ENCODE measurements at regions not wholly inside any gene's neighbourhood (a gene's known extent, or its start where the extent isn't known, plus 50 kb on each side); places are given as distances from the start of the nearest gene placed in this dataset.

DNA sequence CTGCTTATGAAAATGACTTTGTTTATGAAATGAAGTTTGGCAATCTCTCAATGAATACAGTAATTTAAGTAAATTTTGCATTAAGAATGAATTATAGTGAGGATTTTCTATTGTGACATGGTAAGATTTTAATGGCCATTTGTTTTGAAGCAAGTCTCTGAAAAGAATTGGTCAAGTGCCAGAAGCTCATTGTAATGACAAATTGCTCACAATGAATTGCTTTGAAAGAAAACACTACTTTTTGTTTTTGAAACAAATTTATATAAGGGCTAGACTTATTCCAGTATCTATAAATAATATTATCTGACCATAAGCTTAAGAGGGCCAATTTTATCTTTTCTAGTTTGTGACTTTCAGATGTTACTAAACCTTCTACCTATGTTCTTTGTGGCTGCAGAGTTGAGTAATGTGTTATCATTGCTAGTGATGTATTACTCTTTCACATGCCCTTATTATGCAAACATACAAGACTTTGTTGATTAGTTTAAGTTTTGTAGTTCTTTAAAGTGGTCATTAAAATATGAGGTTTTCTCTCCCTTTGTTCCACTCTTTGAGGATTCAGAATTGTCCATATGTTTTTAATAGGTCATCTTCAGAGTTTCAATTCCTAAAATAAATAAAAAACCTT is 93.0 kb upstream of the ZNF608 start:
- no peak for DNase-seq
- TF ChIP-seq POLR2A (IDR thresholded peaks at IDR 0.05): no peak
- no peak for TF ChIP-seq POLR2AphosphoS5 (IDR thresholded peaks at IDR 0.05)
- TF ChIP-seq EP300 (IDR thresholded peaks at IDR 0.05; ENCODE audit: low read depth): no peak
- no peak for TF ChIP-seq CTCF (IDR thresholded peaks at IDR 0.05)
- in situ Hi-C loops (cut with MboI; ENCODE audit: low pct_ligation_motif_present in 1 of 4, low pct_unique_long_range_greater_than_20kb in 1 of 4, low sequenced_read_pairs in 3 of 4): no loop called here
- intact Hi-C loops (cut with DNase I; ENCODE audit: low total_unique reads): loop anchor here (10.0 kb wide), 1 partner anchor 65 kb away; no protein-coding TSS in a partner anchor
- H3K9me3 ChIP-seq: no peaks in the 10 kb centered on the region
- H3K27ac ChIP-seq: no peak overlapping the region
- no peaks in the 10 kb centered on the region for H3K4me1 ChIP-seq
- no peaks in the 10 kb centered on the region for H3K36me3 ChIP-seq
- H3K4me3 ChIP-seq: no peak overlapping the region
- no peaks in the 10 kb centered on the region for H3K27me3 ChIP-seq

GRCh38 chr5:124841829-124842712 is 95.6 kb upstream of the ZNF608 start:
- Histone ChIP-seq H3K4me1 (no peaks in the 10 kb centered on the region), H3K4me3 (no peak overlapping the region), H3K27me3 (no peaks in the 10 kb centered on the region), H3K9me3 (no peaks in the 10 kb centered on the region), H3K36me3 (no peaks in the 10 kb centered on the region), H3K27ac (no peak overlapping the region)
- 89 to 91% methylated on average over 11 to 12 of the region's 12 CpGs for WGBS, 2 donors (ENCODE audit: low coverage in 1 of 2)
- intact Hi-C loops (cut with DNase I; ENCODE audit: low total_unique reads) (no loop called here), in situ Hi-C loops (cut with MboI; ENCODE audit: low pct_ligation_motif_present in 1 of 4, low pct_unique_long_range_greater_than_20kb in 1 of 4, low sequenced_read_pairs in 3 of 4) (no loop called here)
- TF ChIP-seq POLR2AphosphoS5 (IDR thresholded peaks at IDR 0.05) (no peak), EP300 (IDR thresholded peaks at IDR 0.05; ENCODE audit: low read depth) (no peak), POLR2A (IDR thresholded peaks at IDR 0.05) (no peak), CTCF (IDR thresholded peaks at IDR 0.05) (no peak)
- DNase-seq: no peak

- H3K9me3 ChIP-seq: no peaks in the 10 kb centered on the region
- no peak overlapping the region for H3K4me3 ChIP-seq
- no peak overlapping the region for H3K27ac ChIP-seq
- in situ Hi-C loops (cut with MboI; ENCODE audit: low pct_ligation_motif_present in 1 of 4, low pct_unique_long_range_greater_than_20kb in 1 of 4, low sequenced_read_pairs in 3 of 4) (no loop called here), intact Hi-C loops (cut with DNase I; ENCODE audit: low total_unique reads) (no loop called here)
- no peaks in the 10 kb centered on the region for H3K4me1 ChIP-seq
- no peak for DNase-seq
- H3K36me3 ChIP-seq: no peaks in the 10 kb centered on the region
- no peak for TF ChIP-seq CTCF (IDR thresholded peaks at IDR 0.05)
- TF ChIP-seq EP300 (IDR thresholded peaks at IDR 0.05; ENCODE audit: low read depth): no peak
- TF ChIP-seq POLR2A (IDR thresholded peaks at IDR 0.05): no peak
- no peak for TF ChIP-seq POLR2AphosphoS5 (IDR thresholded peaks at IDR 0.05)
- 93 to 100% methylated on average over 3 to 10 of the region's 10 CpGs for WGBS, 2 donors (ENCODE audit: low coverage in 1 of 2)
- H3K27me3 ChIP-seq: no peaks in the 10 kb centered on the region
Observed at GRCh38 chr5:124842725-124843595, 96.5 kb upstream of the ZNF608 start.

DNA sequence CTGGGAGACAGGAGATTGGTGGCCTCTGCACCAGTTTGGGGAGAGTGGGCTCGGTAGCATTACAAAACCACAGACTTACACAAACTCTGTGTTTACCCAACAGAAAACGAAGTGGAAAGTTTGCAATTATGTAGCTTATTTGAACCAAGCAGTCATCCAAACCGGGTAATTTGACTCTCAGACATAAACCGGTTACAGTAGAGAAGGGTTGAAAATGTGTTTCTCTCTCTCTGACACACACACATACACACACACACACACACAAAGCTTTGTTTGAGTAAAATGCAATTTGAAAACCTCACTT is 97.1 kb upstream of the ZNF608 start:
- no peaks in the 10 kb centered on the region for H3K4me1 ChIP-seq
- 69 to 92% methylated on average over 2 to 4 of the region's 4 CpGs for WGBS, 2 donors (ENCODE audit: low coverage in 1 of 2)
- TF ChIP-seq POLR2A (IDR thresholded peaks at IDR 0.05): no peak
- TF ChIP-seq EP300 (IDR thresholded peaks at IDR 0.05; ENCODE audit: low read depth): no peak
- TF ChIP-seq POLR2AphosphoS5 (IDR thresholded peaks at IDR 0.05): no peak
- TF ChIP-seq CTCF (IDR thresholded peaks at IDR 0.05): no peak
- no peak overlapping the region for H3K4me3 ChIP-seq
- no peaks in the 10 kb centered on the region for H3K36me3 ChIP-seq
- intact Hi-C loops (cut with DNase I; ENCODE audit: low total_unique reads): no loop called here
- H3K27ac ChIP-seq: no peak overlapping the region
- H3K9me3 ChIP-seq: no peaks in the 10 kb centered on the region
- in situ Hi-C loops (cut with MboI; ENCODE audit: low pct_ligation_motif_present in 1 of 4, low pct_unique_long_range_greater_than_20kb in 1 of 4, low sequenced_read_pairs in 3 of 4): no loop called here
- DNase-seq: no peak
- no peaks in the 10 kb centered on the region for H3K27me3 ChIP-seq
